Muscle of arm (tissue), 1 donor: ENCODE measurements at regions not wholly inside any gene's neighbourhood (a gene's known extent, or its start where the extent isn't known, plus 50 kb on each side); places are given as distances from the start of the nearest gene placed in this dataset.
"Not testable (repeated sequence)": the region's sequence is repeated elsewhere in the genome, so short reads cannot be mapped to it uniquely, and the experiment has no call there.

Source experiments
- DNase-seq: peaks from one replicate; pipeline ENCODE4 v3.0.0-alpha.2; 2013

DNA sequence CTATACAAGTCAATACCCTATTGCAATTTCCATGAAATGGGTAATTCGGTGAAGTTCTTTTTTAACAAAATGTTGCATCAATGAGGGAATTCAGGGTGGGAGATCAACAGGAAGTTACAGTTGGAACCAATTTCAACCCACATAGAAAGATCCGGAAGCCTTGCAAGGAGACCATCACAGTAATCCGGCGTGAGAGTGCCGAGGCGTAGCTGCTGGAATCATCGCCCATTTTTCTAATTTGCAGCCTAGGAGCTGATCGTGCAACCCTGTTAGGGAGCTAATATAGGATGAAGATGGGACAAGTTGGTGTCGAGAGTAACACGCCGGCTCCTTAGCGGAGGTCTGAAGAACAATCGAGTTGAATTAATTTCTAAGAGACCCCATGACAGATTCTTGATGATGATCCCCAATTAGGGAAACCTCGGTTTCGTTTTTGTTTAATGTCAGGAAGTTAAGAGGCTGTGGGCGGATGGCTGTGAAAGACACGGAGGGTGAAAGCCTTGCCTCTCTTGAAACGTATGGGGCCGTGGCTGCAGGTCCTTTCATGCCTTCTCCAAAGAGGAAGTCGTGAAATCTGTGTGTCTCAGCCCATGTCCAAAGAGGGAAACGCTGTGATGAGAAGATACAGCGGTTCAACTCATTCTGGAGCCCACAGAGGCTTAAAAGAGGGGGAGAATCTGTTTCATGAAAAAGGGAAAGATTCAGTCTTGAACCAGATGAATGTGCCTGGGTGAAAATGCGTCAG, 51.2 kb upstream of the CARD11 start:
- no peak for DNase-seq

- no peak for DNase-seq
Observed at GRCh38 chr7:3097734-3098133, 54.1 kb upstream of the CARD11 start.

DNA sequence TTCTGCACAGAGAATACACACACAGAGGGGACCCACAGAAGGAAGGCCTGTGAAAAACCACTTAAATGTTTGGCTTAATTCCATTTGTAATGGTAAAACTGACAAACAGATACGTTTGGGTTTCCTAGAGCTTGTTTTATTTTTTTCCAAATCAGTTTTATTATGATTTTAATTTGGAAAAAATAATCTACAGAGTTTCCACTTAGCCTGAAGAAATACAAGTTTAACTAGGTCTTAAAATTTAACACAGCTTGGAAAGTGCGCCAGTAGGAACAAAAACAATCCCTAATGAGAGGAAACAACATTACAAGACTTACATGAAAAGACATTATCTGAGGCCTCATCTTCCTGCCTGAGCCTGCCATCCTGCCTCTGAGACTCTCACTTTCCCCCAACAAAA, 58.5 kb upstream of the CARD11 start:
- no peak for DNase-seq

DNA sequence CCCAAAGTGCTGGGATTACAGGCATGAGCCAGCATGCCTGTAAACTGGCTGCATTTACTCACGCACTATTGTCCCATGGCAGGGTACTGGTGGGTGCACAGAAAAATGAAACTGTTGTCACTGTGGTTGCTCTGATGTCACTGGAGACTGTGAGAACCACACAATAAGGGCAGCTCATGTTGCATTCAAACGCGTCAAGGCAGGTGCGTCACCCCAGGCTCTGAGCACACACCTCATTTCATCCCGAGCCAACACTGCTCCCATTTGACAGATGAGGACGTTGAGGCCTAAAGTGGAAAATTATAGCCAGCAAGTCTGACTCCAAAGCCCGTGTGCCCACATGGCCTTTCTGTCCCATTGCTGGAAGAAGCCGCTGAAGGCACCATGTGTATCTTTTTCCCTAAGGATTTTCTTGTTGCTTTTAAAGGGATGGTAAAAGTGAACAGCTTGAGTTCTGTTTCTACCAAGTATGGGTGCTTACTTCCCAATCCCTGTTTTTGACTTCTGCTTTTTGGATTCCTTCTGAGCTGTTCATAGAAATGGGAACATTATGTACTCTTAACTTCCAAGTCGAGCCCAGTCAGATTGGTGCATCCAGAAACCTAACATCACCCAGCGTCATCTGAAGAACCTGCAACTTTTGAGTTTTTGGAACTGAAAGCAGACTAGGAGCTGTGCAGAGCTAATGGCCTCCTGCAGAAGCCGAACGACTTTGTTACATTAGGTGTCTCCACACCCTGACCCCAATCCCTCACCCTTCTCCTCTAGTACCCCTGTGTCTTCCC, 60.1 kb upstream of the CARD11 start:
- DNase-seq, result no peak

GRCh38 chr7:3105856-3106255, 62.2 kb upstream of the CARD11 start:
- no peak for DNase-seq

- no peak for DNase-seq
Observed at GRCh38 chr7:3106361-3106826, 62.7 kb upstream of the CARD11 start.

- DNase-seq, result no peak
Observed at GRCh38 chr7:3107228-3107763, 63.6 kb upstream of the CARD11 start.

DNA sequence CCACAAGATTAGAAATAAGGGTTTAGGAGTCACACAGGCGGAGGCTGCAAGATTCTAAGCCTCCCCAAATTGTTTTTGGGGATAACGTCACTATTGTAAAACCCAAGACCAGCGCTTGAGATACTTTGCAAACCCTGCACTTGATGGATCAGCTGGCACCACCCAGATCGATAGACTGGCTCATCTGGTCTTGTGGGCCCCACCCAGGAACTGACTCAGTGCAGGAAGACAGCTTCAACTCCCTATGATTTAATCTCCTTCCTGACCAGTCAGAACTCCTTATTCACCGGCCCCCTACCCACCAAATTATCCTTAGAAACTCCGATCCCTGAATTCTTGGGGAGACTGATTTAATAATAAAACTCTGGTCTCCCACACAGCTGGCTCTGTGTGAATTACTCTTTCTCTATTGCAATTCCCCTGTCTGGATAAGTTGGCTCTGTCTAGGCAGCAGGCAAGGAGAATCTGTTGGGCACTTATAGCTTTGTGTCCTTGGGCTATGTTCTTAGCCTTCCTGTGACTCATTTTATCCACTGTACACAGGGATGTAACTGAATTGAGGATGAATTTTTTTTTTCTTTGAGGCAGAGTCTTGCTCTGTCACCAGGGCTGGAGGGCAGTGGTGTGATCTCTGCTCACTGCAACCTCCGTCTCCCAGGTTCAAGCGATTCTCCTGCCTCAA, 64.4 kb upstream of the CARD11 start:
- DNase-seq, result no peak

GRCh38 chr7:3109311-3109915, 65.7 kb upstream of the CARD11 start:
- DNase-seq, result no peak

GRCh38 chr7:3112479-3113134, 68.9 kb upstream of the CARD11 start:
- DNase-seq, result no peak

DNA sequence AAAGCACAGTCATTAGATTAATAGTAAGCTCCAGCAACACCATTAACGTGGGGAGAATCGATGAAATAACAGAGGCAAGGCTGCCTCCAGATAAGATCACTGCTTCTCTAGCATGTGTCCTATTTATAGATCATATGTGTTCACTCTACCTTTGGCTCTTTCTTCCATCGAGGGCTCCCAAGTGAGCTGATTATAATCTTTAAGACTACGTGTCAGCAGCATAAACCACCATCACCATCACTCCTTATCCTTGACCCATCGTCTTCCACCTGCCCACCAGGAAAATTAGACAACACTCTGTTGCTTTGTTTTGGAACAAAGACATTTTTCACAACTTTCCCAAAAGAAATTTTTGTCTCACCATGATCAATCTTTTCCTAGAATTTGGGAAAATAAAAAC, 71.2 kb upstream of the CARD11 start:
- DNase-seq, result no peak

DNA sequence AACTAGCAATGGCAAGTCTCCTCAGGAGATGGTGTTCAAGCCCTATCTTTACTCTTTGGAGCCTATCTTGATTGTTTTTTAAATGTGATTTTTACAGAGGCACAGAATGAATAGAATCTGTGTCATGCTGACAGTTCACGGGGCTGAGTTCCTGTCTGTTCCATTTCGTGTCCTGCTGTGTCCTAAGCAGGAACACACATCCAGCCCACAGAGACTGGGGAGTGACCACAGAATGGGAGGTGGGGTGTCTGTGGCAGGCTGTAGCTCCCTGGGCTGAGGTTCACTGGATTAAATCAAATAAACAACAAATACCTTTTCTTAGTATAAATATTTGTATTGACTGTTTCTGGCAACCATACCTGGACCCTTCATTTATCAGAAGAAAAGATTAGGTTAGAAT, 73.4 kb upstream of the CARD11 start:
- no peak for DNase-seq

DNA sequence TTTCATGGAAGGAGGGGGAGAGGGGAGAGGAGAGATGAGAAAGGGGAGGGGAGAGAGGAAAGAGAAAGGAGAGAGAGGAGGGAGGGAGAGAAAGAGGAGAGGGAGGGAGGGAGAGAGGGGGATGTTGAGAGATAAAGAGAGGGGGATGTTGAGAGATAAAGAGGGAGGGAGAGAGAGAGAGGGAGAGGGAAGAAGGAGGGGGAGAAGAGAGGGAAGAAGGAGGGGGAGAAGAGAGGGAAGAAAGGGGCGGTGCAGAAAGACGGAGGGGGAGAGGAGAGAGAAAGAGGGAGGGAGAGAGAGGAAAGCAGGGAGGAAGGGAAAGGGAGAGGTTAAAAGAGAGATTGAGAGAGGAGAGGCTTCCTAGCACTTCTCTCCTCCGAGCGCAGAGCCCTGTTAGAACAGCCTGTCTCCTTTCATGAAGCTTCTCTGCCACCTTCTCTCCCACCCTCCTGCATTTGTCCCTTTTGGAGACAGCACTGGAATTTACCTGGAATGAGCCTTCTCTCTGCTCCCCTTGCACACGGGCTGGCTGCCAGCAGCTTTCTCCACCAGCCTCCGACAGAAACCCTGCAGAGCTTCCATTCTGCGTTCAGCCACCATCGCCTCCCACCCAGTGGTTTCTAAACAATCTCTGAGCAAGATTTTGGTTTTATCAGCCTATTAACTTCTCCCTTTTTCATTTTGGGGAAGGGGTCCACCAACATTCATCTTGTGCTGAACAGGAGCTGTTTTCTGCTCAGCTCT, 74.0 kb upstream of the CARD11 start:
- no peak for DNase-seq

GRCh38 chr7:3119352-3119927, 75.8 kb upstream of the CARD11 start:
- DNase-seq, result not testable (repeated sequence)

- DNase-seq, result no peak
Observed at GRCh38 chr7:3119963-3120362, 76.3 kb upstream of the CARD11 start.

DNA sequence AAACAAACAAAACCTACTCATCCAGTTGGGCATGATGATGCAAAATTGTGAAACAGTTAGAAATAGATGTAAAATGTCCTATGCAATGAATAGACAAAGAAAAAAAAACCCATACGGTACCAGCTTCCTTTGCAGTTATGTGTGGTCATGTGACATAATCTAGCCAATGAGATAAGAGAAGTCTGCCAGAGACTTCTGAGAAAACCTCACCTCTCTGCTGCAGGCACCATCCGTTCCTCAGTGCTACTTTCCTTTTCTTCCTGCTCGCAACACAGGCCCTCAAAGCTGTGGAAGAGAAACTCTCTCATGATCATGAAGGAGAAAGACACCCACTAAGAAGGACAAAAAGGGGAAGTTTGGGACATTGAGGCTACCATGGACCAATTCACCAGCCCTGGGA, 76.8 kb upstream of the CARD11 start:
- DNase-seq, result no peak

- no peak for DNase-seq
Observed at GRCh38 chr7:3128857-3129490, 85.3 kb upstream of the CARD11 start.

DNA sequence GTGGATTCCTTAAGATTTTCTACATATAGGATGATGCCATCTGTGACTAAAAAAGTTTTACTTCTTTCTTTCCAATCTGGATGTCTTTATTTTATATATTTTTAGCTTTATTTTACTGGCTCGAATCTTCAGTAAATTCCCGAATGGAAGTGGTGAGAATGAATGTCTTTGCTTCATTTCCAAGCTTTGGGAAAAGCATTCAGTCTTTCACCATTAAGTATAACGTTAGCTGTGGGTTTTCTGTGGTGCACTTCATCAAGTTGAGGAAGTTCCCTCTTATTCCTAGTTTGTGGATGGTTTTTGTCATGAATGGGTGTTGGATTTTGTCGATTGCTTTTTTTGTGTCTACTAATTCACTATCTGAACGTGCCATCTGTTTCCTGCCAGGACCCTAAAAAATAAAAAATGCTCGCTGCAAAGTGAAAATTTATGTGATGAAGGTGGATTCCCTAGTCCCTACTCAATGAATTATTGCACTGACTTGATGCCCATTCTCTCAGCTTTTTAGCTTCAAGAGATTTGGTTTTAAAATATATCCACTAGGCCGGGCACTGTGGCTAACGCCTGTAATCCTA, 90.2 kb upstream of the CARD11 start:
- no peak for DNase-seq

DNA sequence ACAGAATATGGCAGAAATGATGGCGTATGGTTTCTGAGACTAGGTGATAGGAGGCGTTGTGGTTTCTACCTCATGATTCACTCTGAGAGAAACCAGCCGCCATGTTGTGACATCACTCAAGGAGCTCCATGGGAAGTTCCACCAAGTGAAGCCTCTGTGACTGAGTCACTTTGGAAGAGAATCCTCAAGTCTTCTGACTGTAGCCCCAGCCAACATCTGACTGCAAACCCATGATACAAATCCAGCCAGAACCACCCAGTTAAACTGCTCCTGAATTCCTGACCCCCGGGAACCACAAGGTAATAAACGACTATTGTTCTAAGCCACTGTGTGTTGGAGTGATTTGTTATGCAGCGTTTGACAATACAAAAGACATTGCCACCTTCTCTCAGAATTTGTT, 91.1 kb upstream of the CARD11 start:
- no peak for DNase-seq

DNA sequence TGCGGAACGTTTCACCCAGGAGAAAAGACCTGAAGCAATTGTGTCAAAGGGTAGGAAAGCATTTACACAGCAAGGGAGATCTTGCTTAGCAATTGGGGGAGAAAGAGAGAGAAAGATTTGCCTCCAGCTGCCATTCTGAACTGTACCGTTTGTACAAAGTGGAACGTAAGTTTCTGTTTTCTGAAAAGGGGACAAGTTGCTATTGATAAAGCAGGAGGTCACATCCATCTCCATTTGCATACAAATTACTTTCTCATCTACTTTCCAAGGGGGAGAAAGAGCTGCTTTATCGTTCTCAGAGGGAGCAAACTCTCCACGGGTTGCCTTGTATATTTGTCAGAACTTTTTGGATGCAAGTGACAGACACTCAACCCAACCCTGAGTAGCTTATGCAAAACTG, 92.0 kb upstream of the CARD11 start:
- DNase-seq, result no peak
